Stimulated activated CD8-positive, alpha-beta memory T cell treated with anti-CD3 and anti-CD28 coated beads, Interleukin-2, amount 100 ng/mL, for 48 hours (primary cell): ENCODE measurements at regions not wholly inside any gene's neighbourhood (a gene's known extent, or its start where the extent isn't known, plus 50 kb on each side); places are given as distances from the start of the nearest gene placed in this dataset.

Source experiments
- DNase-seq, 2 donors: peaks; one replicate each; pipeline ENCODE4 v3.0.0-alpha.2; 2020; ENCODE audit warnings: low read depth in 2 of 2

GRCh38 chr6:144722925-144723324, 437.8 kb downstream of the UTRN start:
- no peak for DNase-seq

DNA sequence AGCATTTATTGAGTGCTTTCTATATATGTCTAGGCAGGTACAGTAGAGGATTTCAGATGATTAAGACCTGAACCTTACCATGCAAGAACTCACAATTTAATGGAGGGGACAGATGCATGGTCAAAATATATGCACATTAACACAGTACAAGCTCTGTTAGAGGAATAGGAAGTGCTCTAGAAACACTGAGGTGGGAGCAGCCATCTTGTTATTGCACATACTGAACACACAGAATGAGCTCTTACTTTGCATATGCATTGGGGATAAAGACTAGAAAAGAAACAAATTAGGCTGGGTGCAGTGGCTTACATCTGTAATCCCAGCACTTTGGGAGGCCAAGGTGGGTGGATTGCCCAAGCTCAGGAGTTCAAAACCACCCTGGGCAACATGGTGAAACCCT, 438.3 kb downstream of the UTRN start:
- DNase-seq, result no peak

- no peak for DNase-seq
Measured at GRCh38 chr6:144724818-144725217, 439.7 kb downstream of the UTRN start.

- DNase-seq, result peak; percentile 16 to 41
Measured at GRCh38 chr6:144725736-144726522, 440.8 kb downstream of the UTRN start.

GRCh38 chr6:144728804-144729203, 443.7 kb downstream of the UTRN start:
- DNase-seq, result no peak

- no peak for DNase-seq
Measured at GRCh38 chr6:144729502-144729901, 444.4 kb downstream of the UTRN start.

GRCh38 chr6:144730088-144730645, 445.0 kb downstream of the UTRN start:
- no peak for DNase-seq

DNA sequence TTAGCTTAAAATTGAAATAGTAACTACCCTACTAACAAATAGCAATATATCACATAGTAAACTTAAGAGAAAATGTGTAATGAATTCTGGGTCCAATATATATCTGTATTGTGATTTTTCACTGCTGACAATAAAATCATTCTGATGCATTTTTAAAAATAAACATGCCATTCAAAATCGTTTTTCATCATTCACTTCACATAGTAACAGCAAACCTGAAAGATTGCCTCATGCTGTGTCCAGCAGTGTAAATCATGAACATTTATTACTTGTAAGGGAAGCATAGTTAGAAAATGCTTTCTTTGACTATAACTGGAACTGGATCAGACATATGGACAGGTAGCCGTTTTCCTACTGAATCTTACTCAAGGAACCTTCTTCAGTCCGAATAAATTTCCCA, 446.1 kb downstream of the UTRN start:
- no peak for DNase-seq

- DNase-seq, result no peak
Measured at GRCh38 chr6:144736763-144737162, 451.6 kb downstream of the UTRN start.

- DNase-seq, result no peak
Measured at GRCh38 chr6:144737998-144738397, 452.9 kb downstream of the UTRN start.

DNA sequence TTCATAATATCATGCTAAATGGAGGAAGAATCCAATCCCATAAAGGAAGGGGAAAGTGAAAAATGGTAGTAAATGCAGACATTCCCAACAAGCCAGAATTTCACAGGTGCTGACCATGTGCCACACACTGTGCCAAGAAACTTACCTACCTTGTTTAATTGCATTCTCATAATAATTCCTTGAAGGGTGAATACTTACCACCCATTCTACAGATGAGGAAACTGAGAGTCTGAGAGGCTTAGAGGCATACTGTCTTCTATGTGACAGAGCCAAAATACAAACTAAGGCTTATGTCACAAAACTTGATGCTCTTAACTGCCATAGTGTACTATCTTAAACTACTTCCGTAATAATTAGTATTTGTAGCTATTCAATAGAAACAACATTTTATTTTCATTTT, 454.7 kb downstream of the UTRN start:
- no peak for DNase-seq

DNA sequence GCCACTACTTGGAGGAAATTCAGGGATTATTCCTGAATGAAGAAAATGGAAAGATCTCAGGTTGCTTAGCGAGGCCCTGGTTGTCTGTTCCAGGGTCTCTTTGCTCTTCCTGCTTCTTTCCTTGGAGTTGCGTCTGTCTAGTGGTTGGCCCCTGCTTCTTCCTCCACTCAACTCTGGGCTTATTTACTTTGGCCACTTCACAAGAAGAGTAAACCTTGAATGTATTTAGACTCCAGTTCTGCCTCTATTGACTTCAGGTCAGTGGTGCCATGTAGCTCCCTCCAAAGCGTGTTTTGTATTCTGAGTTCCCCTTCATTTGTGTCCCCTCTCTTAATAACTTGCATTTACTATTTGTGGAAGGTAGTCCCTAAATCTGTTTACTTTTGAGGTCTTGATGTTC, 456.5 kb downstream of the UTRN start:
- DNase-seq, result no peak

GRCh38 chr6:144742779-144743178, 457.6 kb downstream of the UTRN start:
- no peak for DNase-seq

DNA sequence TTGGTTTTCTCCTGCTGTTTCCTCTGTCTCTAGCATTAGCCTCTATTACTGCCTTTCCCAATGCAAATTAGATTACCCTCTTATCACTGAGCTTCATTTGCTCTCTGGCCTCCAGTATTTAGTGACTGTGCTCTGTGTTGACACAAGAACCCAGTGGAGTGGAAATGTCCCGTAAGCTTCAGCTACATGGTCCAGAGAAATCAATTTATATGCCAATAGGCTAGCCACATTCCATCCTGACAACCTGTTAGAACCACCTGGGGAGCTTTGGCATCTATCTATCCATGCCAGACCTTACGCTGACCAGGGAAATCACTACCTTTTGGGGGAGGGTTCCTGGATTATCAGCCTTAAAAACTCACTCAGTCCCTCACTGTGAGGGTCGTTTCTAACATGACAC, 459.6 kb downstream of the UTRN start:
- DNase-seq, result no peak

GRCh38 chr6:144745439-144745838, 460.3 kb downstream of the UTRN start:
- no peak for DNase-seq

DNA sequence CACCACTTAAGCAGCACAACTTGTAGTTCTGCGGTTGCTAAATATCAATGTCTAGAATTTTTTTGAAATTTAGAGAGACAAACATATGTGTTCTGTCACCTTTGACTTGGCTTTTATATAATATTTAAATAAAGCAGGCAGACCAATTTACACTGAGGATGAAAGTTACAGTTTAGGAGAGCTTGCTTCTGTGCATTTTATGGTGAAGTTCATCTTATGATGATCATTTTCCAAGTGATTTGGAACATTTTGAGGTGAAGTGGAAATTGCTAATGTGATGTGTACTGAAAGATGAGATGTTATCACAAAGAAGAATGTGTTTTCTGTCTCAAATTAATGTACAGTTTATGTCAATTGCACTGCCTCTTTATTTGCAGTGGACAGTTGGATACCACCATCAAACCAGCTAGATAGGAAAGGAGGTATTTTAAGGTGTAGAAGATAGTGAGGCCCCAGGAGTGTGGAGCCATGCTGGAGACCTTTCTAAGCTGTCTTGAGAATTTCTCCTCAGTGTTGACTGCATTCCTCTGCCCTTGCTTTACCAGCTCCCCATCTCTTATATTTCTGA, 461.9 kb downstream of the UTRN start:
- no peak for DNase-seq

DNA sequence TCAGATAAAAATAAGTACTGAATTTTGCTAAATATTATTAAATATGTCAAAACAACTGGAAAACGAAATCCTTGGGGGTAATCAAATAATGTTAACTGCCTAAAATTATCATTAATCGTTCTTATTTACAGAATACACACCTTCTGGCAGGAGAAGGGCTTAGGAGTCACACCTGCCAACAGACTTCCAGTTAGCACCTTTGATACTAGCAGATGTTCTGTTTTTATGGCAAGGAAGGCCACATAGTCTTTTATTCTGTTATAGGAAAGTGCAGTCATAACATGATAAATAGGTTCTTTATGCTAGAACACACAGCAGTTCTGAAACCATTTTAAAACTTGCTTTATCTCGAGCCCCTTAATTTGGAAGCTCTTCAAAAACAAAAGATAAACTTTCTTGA, 464.1 kb downstream of the UTRN start:
- DNase-seq, result no peak

DNA sequence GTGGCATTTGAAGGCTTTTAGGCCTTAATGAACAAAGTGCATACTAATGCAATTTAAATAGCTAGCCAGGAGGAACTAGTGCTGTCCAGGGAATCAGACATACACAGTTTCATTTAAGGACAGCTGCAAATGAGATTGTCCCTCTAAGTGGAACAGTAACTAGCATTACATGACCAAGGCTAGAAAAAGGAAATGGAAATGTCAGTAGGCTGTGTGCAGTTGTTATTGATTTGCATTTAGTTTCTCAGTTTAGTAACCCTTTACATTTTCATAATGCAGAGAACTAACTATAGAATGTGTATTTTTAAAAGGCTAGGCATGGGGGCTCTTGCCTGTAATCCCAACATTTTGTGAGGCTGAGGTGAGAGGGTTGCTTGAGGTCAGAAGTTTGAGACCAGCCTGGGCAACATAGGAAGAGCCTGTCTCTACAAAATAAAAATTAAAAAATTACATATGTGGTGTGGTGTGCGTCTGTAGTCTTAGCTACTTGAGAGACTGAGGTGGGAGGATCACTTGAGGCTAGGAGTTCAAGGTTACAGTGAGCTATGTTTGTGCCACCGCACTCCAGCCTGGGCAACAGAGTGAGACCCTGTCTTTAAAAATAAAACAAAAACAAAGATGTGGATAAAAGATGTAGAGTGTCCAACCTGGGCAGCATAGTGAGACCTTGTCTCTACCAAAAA, 468.0 kb downstream of the UTRN start:
- DNase-seq, result no peak

DNA sequence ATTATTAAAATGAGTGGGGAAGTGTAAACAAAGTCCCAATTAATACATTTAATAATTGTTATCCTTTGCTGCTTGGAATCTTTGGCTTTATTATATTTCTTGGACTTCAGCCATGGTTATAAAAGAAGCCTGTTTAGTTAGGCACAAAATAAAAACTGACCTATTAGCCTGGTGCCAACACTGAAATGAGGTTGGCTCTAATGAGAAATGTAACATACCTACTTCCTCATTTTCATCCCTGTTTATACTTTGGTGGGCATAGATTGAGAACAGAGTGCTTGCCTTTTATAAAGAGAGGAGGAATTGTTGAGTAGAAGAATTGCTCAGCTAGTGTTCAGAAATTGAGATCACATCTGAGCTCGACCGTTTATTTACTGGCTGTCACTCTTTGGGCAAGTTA, 471.3 kb downstream of the UTRN start:
- DNase-seq, result no peak

DNA sequence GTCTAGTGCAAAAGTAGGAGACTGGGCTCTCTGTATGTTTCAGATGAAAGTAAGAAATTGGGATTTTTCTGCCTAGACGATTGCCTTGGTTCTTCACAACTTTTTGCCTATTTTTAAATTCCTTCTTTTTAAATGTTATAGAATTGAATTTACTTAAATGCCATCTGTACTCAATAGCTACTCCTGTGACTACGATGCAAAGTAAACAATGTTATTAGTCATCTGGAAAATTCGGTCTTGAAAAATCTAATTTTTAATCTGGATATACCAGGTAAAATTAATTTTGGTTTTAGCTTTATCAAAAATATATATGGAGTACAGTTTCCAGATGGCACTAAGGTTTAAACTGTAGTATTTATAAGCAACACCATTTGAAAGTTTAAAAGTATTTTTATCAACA, 472.2 kb downstream of the UTRN start:
- no peak for DNase-seq

DNA sequence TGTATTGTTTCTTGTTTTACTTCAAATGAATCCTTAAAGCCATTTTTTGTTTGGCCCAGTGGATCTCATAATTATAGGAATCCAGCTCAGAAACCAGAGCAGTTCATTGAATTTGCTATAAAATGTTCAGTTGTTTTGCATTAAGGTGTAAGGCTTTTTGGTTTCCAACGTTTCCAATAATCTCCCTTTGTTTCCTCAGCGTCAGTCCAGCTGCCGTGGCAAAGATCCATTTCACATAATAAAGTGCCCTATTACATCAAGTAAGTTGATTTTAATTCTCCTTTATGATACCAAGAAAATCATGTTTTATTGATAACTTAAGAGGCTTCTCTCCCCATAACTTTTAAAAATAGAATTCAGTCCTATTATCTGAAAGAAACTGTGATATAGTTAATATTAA, 472.6 kb downstream of the UTRN start:
- no peak for DNase-seq

DNA sequence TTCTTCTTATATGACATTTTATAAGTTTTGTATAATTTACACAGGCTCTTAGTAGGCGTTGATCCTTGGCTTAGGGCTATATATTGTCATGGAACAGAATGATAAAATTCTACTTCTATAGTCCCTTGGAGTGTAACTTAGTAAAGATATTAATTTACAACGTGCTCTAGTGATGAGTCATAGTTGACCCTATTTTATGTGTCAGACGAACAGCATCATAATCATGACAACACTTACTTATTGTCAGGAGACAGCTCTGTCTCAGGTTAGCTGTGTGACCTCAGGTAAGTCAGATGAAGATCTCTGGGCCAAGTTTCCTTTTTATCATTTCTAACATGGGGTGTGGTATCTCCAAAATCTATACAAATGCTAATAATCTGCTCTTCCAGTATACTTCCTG, 473.5 kb downstream of the UTRN start:
- no peak for DNase-seq

DNA sequence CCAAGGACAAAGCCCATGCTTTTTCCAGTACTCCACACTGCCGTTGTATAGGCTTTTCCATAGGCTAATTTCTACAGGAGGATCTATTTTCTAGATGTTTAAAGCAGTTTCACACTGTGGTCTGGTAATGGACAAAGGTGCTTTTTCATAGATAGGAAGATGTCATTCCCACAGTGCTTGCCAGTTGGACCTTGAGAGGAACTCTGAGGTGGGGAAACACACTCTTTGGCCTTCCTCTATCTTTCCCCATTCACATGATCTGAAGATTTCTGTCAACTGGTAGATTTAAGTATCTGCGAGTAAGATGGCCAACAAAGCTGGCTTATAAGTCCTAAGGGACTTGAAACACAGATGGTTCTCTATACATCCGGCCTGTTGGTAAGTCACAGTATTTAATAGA, 477.3 kb downstream of the UTRN start:
- no peak for DNase-seq
